Tibial nerve (tissue), 4 donors: ENCODE measurements at regions not wholly inside any gene's neighbourhood (a gene's known extent, or its start where the extent isn't known, plus 50 kb on each side); places are given as distances from the start of the nearest gene placed in this dataset.

Experiments
- CTCF ChIP-seq, 5 experiments: fragments of 200-600 bp in 3 of 5; fragments of 450-650 bp in 2 of 5; sonication (generic) in 3 of 5; IDR thresholded peaks; one replicate each; pipeline ENCODE4 v1.5.1; 2016 to 2019; ENCODE audit warnings: antibody characterized with exemption in 5 of 5, mild to moderate bottlenecking in 3 of 5, moderate library complexity in 2 of 5
- EP300 ChIP-seq, 2 donors: sonication (generic); formaldehyde crosslinking; IDR thresholded peaks; one replicate each; pipeline ENCODE4 v1.6.1; 2017; ENCODE audit warnings: antibody characterized with exemption in 2 of 2, mild to moderate bottlenecking in 1 of 2

- TF ChIP-seq CTCF (IDR thresholded peaks at IDR 0.05) (no peak), EP300 (IDR thresholded peaks at IDR 0.05) (no peak)
Measured at GRCh38 chr3:187615630-187616029, 54.6 kb downstream of the SST start.
